ENCODE measurements at regions not wholly inside any gene's neighbourhood (a gene's known extent, or its start where the extent isn't known, plus 50 kb on each side); places are given as distances from the start of the nearest gene placed in this dataset.
"Not testable (repeated sequence)": the region's sequence is repeated elsewhere in the genome, so short reads cannot be mapped to it uniquely, and the experiment has no call there.

DNA sequence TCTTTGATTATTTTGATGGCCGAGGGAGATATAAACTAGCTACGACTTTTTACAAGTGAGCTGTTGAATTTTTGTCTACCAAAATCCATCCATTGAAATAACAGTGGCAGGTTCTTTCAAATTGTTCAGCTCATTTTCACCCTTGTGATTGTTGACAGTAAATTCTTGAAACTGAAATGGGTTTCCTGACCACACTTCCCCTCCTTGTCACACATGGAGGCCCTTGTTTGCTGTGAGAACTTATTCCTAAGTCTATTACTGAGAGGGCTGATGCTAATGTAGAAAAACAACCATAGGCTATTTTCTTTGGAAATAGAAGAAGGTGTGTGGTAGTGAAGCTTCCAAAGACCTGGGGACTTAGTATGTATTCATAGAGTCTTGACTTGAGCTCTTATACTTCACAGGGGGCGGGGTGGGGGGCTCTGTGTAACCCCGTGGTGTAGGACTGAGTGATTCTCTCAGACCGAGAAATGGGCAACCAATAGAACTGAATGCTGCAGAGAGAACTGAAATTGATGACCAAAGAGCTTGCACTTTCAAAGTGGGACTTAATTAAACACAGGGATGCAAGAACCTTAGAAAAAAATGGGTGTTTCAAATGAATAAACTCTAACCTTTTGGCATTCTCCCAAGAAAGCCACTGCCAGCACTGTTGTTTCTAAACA is 718.9 kb downstream of the CCSER2 start:
- DNase-seq, result no peak

DNA sequence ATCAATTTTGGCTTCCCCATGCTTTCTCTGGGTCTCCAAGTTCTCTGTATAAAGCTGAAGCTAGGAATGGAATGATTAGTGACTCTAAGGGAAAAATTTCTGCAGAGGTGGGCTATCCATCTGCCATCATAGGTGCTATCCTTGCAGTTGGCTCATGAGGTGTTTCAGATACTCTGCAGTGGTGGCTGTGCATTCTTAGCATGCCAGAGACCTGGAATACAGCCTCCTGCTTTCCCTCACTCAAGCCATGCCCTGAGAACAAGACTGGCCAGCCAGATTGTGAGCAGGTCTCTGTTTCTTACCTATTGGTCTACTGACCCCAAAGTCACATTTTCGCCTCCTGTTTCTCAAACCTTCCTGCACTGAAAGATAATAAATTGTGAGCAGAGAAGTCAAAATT is 719.6 kb downstream of the CCSER2 start:
- DNase-seq, result no peak

DNA sequence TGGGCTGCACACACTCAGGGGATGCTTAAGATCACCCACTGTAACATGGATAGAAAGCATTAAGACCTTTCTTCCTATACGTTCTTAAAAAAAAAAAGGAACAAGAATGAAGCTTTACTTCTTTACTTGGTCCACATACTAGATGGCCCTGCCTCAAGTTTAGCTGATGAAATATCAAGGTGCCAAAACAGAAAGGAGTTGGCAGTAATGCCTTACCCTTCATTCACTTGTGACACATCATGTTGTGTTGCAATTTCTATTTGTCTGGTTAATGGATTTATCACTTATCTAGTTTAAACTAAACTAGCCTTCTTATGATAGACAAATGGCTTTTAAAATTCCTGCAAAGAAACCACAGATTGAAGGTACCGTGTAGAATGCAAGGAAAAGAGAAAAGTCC is 720.3 kb downstream of the CCSER2 start:
- no peak for DNase-seq

DNA sequence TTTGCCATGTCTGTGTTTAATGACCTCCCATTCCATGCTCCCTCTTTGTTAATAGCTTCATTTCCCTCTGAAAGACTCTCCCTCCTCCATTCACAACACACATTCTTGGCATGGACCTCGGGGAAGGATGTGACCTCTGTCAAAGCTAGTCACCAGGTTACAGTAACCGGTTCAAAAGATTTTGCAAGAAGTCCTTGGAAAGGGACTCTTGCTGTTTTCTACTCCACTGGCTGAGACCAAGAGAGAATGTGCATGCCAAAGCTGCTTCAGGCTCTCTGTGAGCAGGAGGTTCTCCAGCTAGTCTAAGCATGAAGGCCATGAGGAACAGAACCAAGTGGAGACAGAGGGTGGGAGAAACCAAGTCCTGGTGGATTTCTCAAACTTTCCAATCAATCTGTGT is 732.6 kb downstream of the CCSER2 start:
- no peak for DNase-seq

DNA sequence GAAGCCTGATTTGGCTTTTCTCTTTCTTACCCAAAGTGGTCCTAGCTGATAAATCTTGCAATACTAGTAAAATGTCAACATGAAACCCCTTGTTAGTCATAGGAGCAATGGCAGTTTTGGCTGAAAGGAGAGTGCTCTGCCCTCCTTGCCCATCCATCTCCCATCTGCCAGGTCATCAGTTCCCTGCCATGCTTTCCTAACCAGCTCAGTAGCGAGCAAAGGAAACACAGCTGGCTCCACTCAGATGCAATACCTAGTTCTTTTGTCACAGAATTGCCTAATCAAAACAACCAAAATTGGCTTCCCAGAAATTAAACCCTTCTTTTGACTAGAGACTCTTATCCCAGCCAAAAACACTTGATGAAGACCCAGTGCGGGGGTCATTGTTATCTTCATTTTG is 733.0 kb downstream of the CCSER2 start:
- DNase-seq, result no peak

DNA sequence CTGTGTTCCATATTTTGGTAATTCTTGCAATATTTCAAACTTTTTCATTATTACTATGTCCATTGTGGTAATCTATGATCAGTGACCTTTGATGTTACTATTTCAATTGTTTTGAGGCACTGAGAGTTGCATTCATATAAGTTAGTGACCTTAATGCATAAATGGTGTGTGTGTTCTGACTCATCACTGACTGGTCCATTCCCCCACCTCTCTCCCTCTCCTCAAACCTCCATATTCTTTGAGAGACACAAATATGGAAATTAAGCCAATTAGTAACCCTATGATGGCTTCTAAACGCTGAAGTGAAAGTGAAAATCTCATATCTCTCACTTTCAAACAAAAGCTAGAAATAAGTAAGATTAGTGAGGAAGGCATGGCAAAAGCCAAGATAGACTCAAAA is 739.6 kb downstream of the CCSER2 start:
- no peak for DNase-seq

DNA sequence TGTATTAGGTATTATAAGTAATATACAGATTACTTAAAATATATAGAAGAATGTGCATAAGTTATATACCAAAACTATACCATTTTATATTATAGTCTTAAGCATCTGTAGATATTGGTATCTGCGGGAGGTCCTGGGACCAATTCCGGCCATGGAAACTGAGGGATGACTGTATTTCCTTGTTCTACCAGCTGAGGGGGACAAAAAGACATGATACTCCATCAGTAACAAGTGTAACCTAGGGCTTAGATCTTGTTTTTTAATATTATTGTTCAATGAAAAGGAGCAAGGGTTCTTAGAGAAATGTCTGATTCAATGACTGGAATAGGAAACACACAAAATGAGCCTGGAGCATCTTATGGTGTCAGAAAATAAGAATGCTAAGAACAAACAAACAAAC is 752.5 kb downstream of the CCSER2 start:
- no peak for DNase-seq

DNA sequence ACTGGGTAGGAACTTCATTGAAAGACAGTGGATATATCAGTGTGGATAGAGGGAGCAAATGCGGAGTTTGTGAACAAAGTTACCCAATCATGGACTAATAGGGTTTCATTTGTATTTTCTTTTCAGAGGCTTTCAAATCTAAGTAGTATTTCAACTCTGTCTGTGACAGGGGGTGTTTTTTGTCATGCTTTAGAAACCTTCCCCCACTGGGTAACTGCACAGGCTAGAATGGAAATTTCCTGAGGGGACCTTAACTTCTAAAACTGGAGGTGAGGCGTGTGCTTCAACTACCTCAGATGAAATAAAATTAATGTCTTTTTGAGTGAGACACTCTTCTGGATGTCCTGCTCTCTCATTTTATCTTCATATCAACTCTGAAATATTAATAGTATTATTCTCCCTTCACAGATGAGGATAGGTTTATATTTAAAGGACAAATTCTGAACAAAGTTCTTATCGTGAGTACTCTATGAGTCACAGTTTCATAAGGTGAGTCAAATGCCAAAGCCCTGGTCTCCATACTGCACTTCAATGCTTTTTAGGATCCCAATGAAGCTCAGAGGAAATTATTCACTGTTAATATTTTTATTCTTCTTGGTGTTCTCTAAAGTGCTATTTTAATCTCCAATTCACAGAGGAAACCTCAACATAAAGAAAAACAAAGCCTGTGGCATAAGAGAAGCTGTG is 770.6 kb downstream of the CCSER2 start:
- no peak for DNase-seq

DNA sequence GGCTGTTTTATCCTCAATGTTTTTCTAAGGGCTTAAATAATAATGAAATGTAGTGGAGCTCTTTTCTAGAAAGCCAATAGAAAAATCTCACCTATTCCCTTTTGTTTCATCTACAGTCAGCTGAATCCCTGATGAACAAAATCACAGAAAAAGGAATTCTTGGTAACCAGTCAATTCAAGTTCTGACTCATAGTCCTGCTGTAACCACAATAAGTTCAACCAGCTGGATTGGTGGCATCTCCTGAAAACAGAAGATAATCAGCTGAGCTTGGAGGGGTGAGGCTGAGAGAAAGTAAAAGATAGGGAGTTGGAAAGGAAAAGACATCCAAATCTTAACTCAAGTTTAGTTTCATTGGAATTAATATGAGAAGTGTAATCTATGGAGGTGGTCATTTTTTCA is 772.1 kb downstream of the CCSER2 start:
- DNase-seq, result no peak

DNA sequence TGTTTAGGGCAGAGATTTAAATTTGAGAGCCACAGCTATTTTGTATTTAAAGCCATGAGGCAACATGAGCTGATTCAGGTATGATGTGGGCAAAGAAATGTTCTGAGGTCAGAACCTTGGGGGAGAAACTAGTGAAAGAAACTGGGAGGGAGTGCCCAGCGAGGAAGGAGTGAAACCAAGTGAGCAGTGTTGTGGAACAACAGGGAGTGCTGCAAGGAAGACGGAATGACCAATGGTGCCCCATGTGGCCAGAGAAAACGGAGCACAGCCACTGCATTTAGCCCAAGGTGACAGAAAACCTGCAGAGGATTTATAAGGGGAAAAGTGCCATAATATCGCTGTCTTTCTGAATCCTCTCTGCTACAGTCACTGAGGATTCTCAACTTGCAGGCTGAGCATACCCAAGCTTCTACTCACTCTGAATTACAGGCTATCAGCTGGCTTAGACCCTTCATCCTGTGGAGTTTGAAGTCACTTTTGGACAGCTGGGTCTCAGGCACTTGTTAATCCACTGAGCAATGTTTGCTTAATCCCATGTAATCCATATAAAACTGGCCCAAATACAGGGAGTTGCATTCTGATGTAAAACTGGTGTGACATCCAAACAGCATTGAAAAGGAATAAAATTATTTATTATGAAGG is 777.3 kb downstream of the CCSER2 start:
- DNase-seq, result no peak

DNA sequence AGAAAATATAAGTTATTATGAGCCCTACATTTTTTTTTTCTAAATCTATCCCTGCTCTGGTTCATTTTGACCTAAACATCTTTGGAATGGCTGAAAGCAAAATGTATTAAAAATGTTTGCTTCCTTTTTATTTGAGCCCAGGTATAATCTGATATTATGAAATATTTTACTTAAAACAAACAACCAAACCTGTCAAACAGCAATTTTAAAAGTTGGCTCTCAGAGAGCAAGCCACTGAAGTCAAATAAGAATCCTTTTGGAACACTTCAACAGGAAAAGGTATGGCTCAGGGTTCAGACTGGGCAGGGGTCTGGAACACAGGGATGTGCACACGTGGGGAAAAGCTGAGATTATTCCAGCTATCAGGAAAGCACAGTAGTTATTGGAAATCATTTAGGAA is 782.9 kb downstream of the CCSER2 start:
- no peak for DNase-seq

DNA sequence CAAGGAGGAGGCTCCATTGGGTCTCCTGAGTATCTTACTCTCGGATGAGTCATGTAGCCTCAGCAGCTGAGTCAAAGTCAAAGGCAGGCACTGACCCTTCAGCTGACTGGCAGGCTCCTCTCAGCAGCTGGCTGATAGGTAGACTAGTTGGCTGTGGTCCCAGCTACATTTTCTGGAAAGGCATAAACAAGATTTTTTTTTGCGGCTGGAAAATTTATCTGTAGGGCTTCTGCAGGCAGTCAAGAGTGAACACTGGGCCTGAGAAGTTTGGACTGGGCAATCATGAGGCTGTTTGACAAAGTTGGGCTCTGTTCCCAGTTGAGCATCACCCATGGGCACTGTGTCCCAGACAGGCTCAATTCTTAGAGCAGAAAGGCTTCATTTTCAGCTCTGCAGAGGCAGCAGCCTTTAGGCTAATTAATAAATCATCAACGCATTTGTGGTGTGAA is 796.2 kb downstream of the CCSER2 start:
- no peak for DNase-seq

DNA sequence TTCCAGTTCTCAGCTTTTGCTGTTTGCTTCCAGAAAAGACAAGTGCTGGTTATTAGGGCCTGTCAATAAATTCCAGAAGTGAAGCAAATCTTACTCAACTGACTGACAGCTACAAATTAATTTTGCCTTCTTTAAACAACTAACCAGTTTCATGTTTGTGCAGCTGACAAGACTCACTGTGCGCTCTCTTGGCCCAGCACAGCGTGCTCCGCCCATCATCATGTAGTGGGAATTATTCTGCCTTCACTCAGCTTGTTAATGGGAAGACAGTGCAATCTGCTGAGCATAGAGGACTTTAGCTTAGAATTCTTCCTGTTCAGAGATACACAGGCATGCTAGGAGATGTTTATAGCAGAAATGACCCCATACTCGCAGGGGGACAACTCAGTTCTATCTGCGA is 808.9 kb downstream of the CCSER2 start:
- no peak for DNase-seq

DNA sequence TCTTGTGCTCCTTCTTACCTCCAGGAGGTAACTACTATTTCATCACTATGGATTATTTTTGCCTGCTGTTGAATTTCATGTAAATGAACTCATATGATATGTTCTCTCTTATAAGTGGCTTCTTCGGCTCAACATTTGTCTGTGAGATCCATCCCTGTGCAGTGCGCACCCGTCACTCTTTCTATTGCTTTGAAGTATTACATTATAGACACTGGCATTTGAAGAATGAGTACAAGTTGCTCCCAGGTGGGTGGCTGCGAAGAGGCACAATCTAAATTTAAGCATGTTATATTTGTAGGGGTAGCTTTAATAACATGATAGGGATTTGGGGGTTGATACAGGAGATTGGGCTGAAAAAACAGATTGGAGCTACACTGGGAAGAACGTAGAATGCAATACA is 809.7 kb downstream of the CCSER2 start:
- no peak for DNase-seq

DNA sequence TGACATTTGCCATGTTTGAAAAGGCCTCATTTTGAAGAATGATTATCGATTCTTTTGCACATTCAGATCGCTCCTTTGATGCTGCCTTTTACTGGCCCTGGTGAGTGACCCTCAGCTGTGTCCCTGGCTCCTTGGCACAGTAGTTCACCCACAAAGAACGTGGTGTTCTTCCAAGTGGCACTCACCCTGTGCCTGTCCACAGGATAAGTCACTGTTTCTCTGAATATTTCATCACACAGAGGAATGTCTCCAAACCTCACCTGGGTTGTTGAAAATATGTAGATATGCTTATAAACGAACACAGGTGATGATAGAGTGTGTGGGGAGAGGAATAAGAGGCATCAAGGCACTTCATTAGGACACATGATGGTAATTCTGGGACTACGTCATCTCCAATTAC is 810.7 kb downstream of the CCSER2 start:
- DNase-seq, result no peak

DNA sequence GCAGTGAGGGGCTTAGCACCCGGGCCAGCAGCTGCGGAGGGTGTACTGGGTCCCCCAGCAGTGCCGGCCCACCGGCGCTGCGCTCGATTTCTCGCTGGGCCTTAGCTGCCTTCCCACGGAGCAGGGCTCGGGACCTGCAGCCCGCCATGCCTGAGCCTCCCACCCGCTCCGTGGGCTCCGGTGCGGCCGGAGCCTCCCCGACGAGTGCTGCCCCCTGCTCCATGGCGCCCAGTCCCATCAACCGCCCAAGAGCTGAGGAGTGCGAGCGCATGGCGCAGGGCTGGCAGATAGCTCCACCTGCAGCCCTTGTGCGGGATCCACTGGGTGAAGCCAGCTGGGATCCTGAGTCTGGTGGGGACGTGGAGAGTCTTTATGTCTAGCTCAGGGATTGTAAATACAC is 813.1 kb downstream of the CCSER2 start:
- DNase-seq, result not testable (repeated sequence)

DNA sequence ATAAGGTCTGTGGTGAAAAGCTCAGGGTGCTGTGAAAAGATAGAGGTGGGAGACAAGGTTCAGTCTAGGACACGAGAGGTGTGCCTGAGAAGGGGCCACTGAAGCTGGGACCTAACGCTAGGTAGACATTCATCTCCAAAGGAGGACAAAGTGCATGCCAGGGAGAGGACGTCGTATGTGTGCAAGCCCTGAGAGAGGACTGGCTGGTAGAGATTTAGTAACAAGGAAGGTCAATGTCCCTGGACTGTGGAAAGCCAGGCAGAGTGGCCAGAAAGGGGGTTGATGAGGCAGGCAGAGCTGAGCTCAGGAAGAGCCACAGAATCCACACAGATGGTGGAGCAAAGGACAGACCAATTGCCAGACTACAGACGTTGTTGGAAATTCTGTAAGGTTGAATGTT is 817.6 kb downstream of the CCSER2 start:
- DNase-seq, result no peak

DNA sequence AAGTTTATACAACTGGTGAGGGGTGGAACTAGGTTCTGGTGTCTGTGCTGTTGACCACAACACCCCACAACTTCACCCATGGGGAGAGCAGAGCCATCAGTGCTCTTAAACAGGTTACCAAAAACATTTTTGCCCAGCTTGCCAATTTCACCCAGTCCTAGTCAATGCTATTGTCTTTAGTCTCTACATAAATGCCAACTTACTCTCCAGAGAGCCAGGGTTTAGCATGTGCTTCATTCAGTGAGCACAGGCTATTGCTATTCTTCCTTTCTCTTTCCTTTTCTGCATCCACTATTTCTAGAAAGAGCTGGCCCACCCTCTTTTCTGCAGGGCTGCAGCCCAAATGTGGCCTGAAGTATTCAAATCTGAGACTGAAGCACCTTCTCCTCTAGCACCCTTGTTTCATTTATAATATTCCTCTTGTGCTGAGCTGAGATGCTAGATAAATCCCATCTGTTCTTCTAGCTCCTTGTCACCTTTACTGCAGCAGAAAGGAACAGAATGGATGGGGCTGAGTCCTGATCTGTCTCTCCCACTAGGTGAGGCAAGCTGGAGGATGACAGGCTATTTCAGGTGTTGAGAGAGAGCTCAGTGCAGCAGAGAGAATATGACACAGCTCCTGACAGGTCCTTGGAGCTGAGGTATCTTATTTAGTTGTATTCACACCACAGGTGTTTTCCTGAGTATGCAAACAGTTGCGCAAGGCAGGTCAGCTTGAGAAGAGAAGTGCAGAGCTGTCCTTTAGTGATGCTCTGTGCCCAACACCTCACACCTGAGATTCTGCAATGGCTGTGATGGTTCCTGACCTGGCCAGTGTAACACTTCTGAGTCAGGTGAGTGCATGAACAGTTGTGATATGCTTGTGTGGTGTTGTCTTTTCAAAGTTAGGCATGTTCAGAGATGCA is 819.2 kb downstream of the CCSER2 start:
- DNase-seq, result no peak

DNA sequence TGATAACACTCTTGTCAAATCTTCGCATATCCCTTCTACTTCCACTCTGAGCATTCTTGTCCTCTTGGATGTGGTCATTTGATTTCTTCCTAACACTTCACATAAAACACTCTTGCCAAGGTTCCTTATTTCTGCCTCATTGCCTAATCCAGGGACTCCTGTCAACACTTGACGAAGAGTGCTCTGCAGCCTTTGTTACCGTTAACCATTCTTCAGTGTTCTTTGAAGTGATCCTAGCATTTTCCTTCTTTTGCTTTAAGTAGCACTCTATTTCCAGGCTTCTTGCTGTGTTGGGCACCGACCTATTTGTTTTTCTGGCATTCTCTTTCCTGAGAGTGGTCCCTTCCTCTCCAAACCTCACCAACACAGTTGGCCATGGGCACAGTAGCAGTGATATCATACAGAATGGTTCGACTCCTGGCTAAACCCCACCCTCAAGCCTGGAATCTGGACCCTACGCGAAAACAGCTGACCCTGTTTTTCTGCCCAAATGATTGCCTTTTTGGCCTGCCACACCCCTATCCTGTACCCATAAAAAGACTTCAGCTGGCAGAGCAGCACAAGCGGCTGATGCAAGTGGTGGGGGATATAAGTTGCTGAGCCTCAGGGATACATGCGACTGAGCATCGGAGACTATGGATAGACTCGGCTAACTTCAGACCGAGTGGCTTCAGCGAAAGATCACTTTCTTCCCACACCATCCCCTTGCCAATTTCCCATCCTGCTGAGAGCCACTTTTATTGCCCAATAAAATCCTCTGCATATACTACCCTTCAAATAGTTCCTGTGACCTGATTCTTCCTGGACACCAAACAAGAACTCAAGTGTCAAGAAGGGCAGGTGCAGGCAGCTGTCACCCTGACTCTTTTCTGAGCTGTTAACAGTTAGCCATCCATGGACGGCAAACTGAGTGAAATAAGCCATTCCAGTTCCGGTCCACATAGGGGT is 820.6 kb downstream of the CCSER2 start:
- DNase-seq, result no peak

DNA sequence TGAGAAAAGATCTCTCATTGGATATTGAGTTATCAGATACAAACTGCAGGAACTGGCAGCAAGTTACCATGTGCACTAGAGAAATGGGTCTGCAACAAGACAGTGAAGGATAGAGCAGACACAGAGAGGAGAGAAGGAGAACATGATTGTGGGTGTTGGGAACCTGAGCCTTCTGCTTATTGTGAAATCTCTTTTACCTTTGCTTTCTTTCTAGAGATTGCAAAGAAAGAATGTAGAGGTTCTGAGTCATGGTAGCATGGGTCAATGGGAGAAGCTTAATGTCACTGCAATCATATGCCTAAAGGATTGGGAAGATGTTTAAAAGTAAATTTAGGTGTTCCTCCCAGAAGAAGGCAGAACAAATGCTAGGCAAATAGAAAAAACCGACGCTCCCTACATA is 821.4 kb downstream of the CCSER2 start:
- DNase-seq, result no peak

DNA sequence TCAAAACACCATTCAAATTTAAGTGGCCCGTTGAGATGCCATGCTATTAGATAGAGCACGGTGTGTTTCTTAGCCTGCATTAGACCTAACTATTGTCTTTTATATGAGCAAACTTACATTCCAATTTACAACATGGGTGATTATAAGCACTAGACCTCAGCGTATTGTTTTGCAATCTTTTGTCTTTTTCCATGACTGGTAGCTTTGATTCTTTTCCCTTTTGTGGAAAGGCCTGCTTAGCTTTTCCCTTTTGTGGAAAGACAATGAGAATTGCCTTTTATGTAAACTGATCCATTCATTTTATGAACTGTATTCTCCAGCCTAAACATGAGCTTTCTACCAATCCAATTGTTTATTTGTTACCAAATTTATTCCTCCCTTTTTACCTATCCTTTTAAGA is 823.1 kb downstream of the CCSER2 start:
- DNase-seq, result no peak

DNA sequence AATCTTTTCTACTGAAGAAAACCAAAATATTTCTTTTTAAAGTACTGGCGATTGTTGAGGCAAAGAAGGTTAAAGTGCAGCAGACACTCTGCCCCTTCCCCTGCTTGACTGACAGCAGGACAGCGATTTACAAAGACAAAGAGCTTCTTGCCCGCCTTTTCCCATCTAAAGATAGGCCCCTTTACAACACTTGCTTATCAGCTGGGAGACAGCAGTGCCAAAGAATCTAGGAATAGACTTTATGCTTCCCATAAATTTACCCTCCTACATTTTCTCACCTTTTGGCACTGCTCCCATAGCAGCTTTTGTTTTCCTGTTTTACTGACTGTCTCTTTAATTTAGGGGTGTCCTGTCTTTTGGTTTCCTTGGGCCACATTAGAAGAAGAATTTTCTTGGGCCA is 824.1 kb downstream of the CCSER2 start:
- no peak for DNase-seq
